ENCODE measurements at regions not wholly inside any gene's neighbourhood (a gene's known extent, or its start where the extent isn't known, plus 50 kb on each side); places are given as distances from the start of the nearest gene placed in this dataset.

GRCh38 chr15:59953392-59953883 lies 50.7 kb upstream of the FOXB1 start:
- H4K20me1 ChIP-seq = no peaks in the 10 kb centered on the region
- H3K4me2 ChIP-seq = no peak overlapping the region
- TF ChIP-seq Cebpa-rat (IDR thresholded peaks at IDR 0.05) = no peak
- no peaks in the 10 kb centered on the region for H3K4me1 ChIP-seq
- H3K36me3 ChIP-seq = no peaks in the 10 kb centered on the region
- no peak overlapping the region for H3K4me3 ChIP-seq
- H3K27me3 ChIP-seq = no peaks in the 10 kb centered on the region
- H3K9me3 ChIP-seq = 0 out of 2 replicates have a peak, but pooled peaks cover 3% of the 10 kb centered on the region
- no peak overlapping the region for H3K27ac ChIP-seq
- no peak overlapping the region for H3K9ac ChIP-seq

DNA sequence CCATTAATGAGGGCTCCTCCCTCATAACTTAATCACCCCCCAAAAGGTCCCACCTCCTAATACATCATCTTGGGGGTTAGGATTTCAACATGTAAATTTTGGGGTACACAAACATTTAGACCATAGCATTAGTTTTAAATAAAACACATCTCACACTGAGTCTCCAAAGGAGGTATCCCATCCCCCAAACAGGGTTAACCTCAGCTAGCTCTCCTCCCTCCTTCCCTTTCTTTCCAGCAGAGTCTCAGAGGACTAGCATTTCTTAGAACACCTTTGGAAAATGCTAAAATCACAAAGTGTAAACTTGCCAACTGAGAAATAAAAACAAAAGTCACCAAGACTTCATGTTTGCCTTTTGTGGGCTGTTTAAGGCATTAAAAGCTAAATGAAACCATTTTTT lies 51.2 kb upstream of the FOXB1 start:
- H3K4me1 ChIP-seq = no peaks in the 10 kb centered on the region
- no peaks in the 10 kb centered on the region for H3K27me3 ChIP-seq
- H4K20me1 ChIP-seq = no peaks in the 10 kb centered on the region
- 0 out of 2 replicates have a peak, but pooled peaks cover 3% of the 10 kb centered on the region for H3K9me3 ChIP-seq
- no peak overlapping the region for H3K4me3 ChIP-seq
- H3K9ac ChIP-seq = no peak overlapping the region
- no peak overlapping the region for H3K4me2 ChIP-seq
- H3K27ac ChIP-seq = no peak overlapping the region
- no peak for TF ChIP-seq Cebpa-rat (IDR thresholded peaks at IDR 0.05)
- H3K36me3 ChIP-seq = no peaks in the 10 kb centered on the region

DNA sequence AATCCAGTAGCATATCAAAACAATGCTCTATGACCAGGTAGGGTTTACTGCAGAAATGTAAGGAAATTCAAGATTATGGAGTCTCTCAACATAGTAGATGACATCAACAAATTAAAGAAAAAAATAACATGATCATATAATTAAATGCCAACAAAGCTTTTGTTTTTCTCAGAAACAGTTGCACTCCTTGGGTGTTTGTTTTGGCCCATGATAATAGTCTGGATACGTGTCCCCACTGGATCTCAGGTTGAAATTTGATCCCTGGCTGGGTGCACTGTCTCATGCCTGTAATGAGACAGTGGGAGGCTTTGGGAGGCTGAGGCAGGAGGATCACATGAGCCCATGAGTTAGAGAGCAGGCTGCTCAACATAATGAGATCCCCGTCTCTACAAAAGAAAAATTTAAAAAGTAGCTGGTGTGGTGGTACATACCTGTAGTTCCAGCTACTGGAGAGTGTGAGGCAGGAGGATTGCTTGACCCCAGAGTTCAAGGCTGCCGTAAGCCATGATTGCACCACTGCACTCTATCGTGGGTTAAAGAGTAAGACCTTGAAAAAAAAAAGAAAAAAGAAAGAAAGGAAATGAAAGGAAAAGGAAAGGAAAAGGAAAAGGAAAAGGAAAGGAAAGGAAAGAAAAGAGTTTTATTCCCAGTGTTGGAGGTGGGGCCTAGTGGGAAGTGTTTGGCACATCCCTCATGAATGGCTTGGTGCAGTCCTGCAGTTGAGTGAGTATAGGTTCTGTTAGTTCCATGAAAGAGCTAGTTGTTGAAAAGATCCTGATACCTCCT lies 53.3 kb upstream of the FOXB1 start:
- H3K4me2 ChIP-seq = no peak overlapping the region
- H3K27me3 ChIP-seq = no peaks in the 10 kb centered on the region
- no peak overlapping the region for H3K4me3 ChIP-seq
- TF ChIP-seq Cebpa-rat (IDR thresholded peaks at IDR 0.05) = no peak
- H4K20me1 ChIP-seq = no peaks in the 10 kb centered on the region
- H3K36me3 ChIP-seq = no peaks in the 10 kb centered on the region
- no peaks in the 10 kb centered on the region for H3K9me3 ChIP-seq
- no peak overlapping the region for H3K27ac ChIP-seq
- no peaks in the 10 kb centered on the region for H3K4me1 ChIP-seq
- H3K9ac ChIP-seq = no peak overlapping the region

GRCh38 chr15:59948924-59949613 lies 55.0 kb upstream of the FOXB1 start:
- H3K4me2 ChIP-seq = no peak overlapping the region
- H3K36me3 ChIP-seq = no peaks in the 10 kb centered on the region
- H3K9ac ChIP-seq = no peak overlapping the region
- no peak overlapping the region for H3K27ac ChIP-seq
- H3K4me3 ChIP-seq = no peak overlapping the region
- H3K27me3 ChIP-seq = no peaks in the 10 kb centered on the region
- H3K9me3 ChIP-seq = no peaks in the 10 kb centered on the region
- H3K4me1 ChIP-seq = peaks cover 7% of the 10 kb centered on the region
- no peak for TF ChIP-seq Cebpa-rat (IDR thresholded peaks at IDR 0.05)
- no peaks in the 10 kb centered on the region for H4K20me1 ChIP-seq

DNA sequence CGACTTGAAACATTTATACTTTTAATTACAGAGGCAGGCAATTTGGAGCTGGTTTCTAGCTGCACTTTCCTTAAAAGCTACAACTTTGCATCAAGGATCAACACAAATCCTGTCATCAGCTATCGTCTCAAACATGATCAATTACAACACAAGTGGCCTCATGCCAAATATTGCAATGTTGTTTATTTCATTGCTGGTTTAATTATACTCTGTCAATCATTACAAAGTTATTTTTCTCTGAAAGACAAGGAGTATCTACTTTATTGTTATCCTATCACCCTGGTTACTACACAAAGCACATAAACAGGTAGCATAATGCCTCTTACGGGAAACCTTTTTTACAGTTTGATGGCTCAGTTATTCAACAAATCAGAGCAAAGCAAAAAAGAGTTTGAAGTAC lies 58.0 kb upstream of the FOXB1 start:
- Histone ChIP-seq H3K27ac (no peak overlapping the region), H3K4me2 (no peak overlapping the region), H3K9me3 (no peaks in the 10 kb centered on the region), H3K36me3 (no peaks in the 10 kb centered on the region), H4K20me1 (no peaks in the 10 kb centered on the region), H3K9ac (no peak overlapping the region), H3K4me1 (peaks cover 7% of the 10 kb centered on the region), H3K4me3 (no peak overlapping the region), H3K27me3 (no peaks in the 10 kb centered on the region)
- no peak for TF ChIP-seq Cebpa-rat (IDR thresholded peaks at IDR 0.05)

- no peaks in the 10 kb centered on the region for H3K9me3 ChIP-seq
- H3K27ac ChIP-seq = no peak overlapping the region
- H4K20me1 ChIP-seq = no peaks in the 10 kb centered on the region
- H3K4me2 ChIP-seq = peak overlapping the region; percentile 14; the same call in 1 of the 2 replicates
- H3K36me3 ChIP-seq = no peaks in the 10 kb centered on the region
- peaks cover 7% of the 10 kb centered on the region for H3K4me1 ChIP-seq
- no peak overlapping the region for H3K4me3 ChIP-seq
- H3K9ac ChIP-seq = no peak overlapping the region
- no peaks in the 10 kb centered on the region for H3K27me3 ChIP-seq
- TF ChIP-seq Cebpa-rat (IDR thresholded peaks at IDR 0.05) = no peak
Observed at GRCh38 chr15:59945036-59945435, 59.1 kb upstream of the FOXB1 start.

GRCh38 chr15:59941612-59942011 lies 62.5 kb upstream of the FOXB1 start:
- H3K4me2 ChIP-seq = no peak overlapping the region
- peaks cover 7% of the 10 kb centered on the region for H3K4me1 ChIP-seq
- H3K27ac ChIP-seq = no peak overlapping the region
- H4K20me1 ChIP-seq = no peaks in the 10 kb centered on the region
- no peak overlapping the region for H3K4me3 ChIP-seq
- no peaks in the 10 kb centered on the region for H3K9me3 ChIP-seq
- no peaks in the 10 kb centered on the region for H3K36me3 ChIP-seq
- H3K9ac ChIP-seq = no peak overlapping the region
- no peak for TF ChIP-seq Cebpa-rat (IDR thresholded peaks at IDR 0.05)
- H3K27me3 ChIP-seq = no peaks in the 10 kb centered on the region

DNA sequence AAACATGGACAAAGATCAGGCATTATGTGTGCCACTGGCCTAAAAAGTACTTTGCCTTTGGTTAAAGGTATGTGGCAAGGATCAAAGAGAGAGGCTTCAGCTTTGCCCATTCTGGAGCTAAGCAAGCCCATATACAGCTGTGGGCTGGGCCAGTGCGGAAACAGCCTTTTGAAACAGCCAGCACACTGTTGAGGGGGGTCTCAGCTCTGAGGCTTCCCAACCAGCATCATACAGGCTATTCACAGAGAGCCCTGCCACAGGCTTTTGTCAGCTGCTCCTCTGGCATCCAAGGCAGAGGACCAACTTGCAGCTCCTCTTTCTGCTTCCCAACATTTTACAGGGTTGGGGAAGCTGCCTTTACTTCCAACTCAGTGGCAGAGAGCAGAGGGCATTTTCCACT lies 63.2 kb upstream of the FOXB1 start:
- Histone ChIP-seq H3K27me3 (no peaks in the 10 kb centered on the region), H3K27ac (no peak overlapping the region), H3K36me3 (no peaks in the 10 kb centered on the region), H3K9me3 (no peaks in the 10 kb centered on the region), H4K20me1 (no peaks in the 10 kb centered on the region), H3K4me2 (no peak overlapping the region), H3K9ac (no peak overlapping the region), H3K4me3 (no peak overlapping the region), H3K4me1 (peaks cover 7% of the 10 kb centered on the region)
- TF ChIP-seq Cebpa-rat (IDR thresholded peaks at IDR 0.05) = no peak

DNA sequence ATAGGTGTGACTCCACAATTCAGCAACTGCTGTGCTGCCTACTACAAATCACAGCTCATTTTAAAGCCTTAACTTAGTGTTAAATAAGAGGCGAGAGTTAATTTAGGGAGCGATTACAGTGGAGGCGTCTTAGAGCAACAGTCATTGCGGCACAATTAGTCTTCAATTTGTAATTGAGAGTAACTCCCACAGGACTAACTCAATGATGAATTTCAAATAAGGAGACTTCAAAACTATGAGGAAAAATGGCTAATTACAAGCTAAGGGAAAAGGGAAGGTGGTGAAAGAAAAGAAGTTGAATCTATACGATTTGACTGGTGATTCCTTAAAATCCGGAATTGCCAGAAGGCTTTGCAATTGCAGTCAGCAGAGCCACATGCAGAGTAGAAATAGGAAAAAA lies 63.7 kb upstream of the FOXB1 start:
- Histone ChIP-seq H3K4me1 (peaks cover 7% of the 10 kb centered on the region), H3K9ac (no peak overlapping the region), H3K36me3 (no peaks in the 10 kb centered on the region), H3K4me3 (no peak overlapping the region), H3K9me3 (no peaks in the 10 kb centered on the region), H3K27ac (no peak overlapping the region), H4K20me1 (no peaks in the 10 kb centered on the region), H3K27me3 (no peaks in the 10 kb centered on the region), H3K4me2 (no peak overlapping the region)
- no peak for TF ChIP-seq Cebpa-rat (IDR thresholded peaks at IDR 0.05)

GRCh38 chr15:59936741-59937140 lies 67.4 kb upstream of the FOXB1 start:
- H4K20me1 ChIP-seq = no peaks in the 10 kb centered on the region

More at GRCh38 chr15:59936741-59937140, 67.4 kb upstream of the FOXB1 start:
- Histone ChIP-seq H3K9me3 (no peaks in the 10 kb centered on the region), H3K4me3 (no peak overlapping the region), H3K27me3 (no peaks in the 10 kb centered on the region), H3K4me2 (no peak overlapping the region), H3K4me1 (no peaks in the 10 kb centered on the region), H3K9ac (no peak overlapping the region), H3K36me3 (no peaks in the 10 kb centered on the region), H3K27ac (no peak overlapping the region)
- TF ChIP-seq Cebpa-rat (IDR thresholded peaks at IDR 0.05) = no peak
